Glomerular visceral epithelial cell (primary cell): ENCODE measurements at regions not wholly inside any gene's neighbourhood (a gene's known extent, or its start where the extent isn't known, plus 50 kb on each side); places are given as distances from the start of the nearest gene placed in this dataset.
"Not testable (repeated sequence)": the region's sequence is repeated elsewhere in the genome, so short reads cannot be mapped to it uniquely, and the experiment has no call there.

ENCODE experiments used
- DNase-seq: peaks from one replicate; pipeline ENCODE4 v3.0.0-alpha.2; 2016; ENCODE audit errors: extremely low spot score

GRCh38 chr3:65039754-65040210, 352.0 kb upstream of the ADAMTS9 start:
- peak; percentile 53 for DNase-seq

- no peak for DNase-seq
These were observed 350.1 kb upstream of the ADAMTS9 start for GRCh38 chr3:65037861-65038260.

GRCh38 chr3:65035246-65035645, 347.4 kb upstream of the ADAMTS9 start:
- DNase-seq, result no peak

GRCh38 chr3:65033576-65033975, 345.8 kb upstream of the ADAMTS9 start:
- DNase-seq, result no peak

GRCh38 chr3:65030847-65031463, 343.2 kb upstream of the ADAMTS9 start:
- peak; percentile 76 for DNase-seq

- DNase-seq, result no peak
These were observed 342.3 kb upstream of the ADAMTS9 start for GRCh38 chr3:65030014-65030627.

GRCh38 chr3:65029130-65029529, 341.3 kb upstream of the ADAMTS9 start:
- no peak for DNase-seq

GRCh38 chr3:65028024-65028423, 340.2 kb upstream of the ADAMTS9 start:
- DNase-seq, result no peak

- no peak for DNase-seq
These were observed 339.5 kb upstream of the ADAMTS9 start for GRCh38 chr3:65027335-65027734.

GRCh38 chr3:65026151-65026550, 338.4 kb upstream of the ADAMTS9 start:
- no peak for DNase-seq

- no peak for DNase-seq
These were observed 336.3 kb upstream of the ADAMTS9 start for GRCh38 chr3:65024148-65024547.

GRCh38 chr3:65020281-65021160, 332.7 kb upstream of the ADAMTS9 start:
- no peak for DNase-seq

- DNase-seq, result no peak
These were observed 331.7 kb upstream of the ADAMTS9 start for GRCh38 chr3:65019443-65020055.

GRCh38 chr3:65018801-65019200, 331.0 kb upstream of the ADAMTS9 start:
- DNase-seq, result no peak

GRCh38 chr3:65017359-65017758, 329.6 kb upstream of the ADAMTS9 start:
- DNase-seq, result no peak

GRCh38 chr3:65015711-65016110, 327.9 kb upstream of the ADAMTS9 start:
- no peak for DNase-seq

- no peak for DNase-seq
These were observed 325.3 kb upstream of the ADAMTS9 start for GRCh38 chr3:65013053-65013452.

- DNase-seq, result peak; percentile 68
These were observed 318.5 kb upstream of the ADAMTS9 start for GRCh38 chr3:65006300-65006739.

- peak; percentile 29 for DNase-seq
These were observed 317.7 kb upstream of the ADAMTS9 start for GRCh38 chr3:65005486-65005885.

- DNase-seq, result no peak
These were observed 317.0 kb upstream of the ADAMTS9 start for GRCh38 chr3:65004795-65005295.

GRCh38 chr3:65004306-65004705, 316.5 kb upstream of the ADAMTS9 start:
- DNase-seq, result no peak

- DNase-seq, result not testable (repeated sequence)
These were observed 313.3 kb upstream of the ADAMTS9 start for GRCh38 chr3:65001119-65001518.
